NB4 (cell line): ENCODE measurements at regions not wholly inside any gene's neighbourhood (a gene's known extent, or its start where the extent isn't known, plus 50 kb on each side); places are given as distances from the start of the nearest gene placed in this dataset.

Experiments
- MYC ChIP-seq: IDR thresholded peaks from 2 replicates; pipeline ENCODE4 v1.6.1; 2011; ENCODE audit warnings: low read depth, low read length
- POLR2A ChIP-seq: IDR thresholded peaks from 2 replicates; pipeline ENCODE4 v1.6.1; 2011; ENCODE audit warnings: mild to moderate bottlenecking; ENCODE audit not compliant: insufficient read length; ENCODE audit errors: extremely low read depth
- TF ChIP-seq, protein P1 (sequence below): IDR thresholded peaks from 2 replicates; pipeline ENCODE4 v1.6.1; 2011; ENCODE audit warnings: low read depth, low read length
- TF ChIP-seq, protein P2 (sequence below): IDR thresholded peaks from one replicate; pipeline ENCODE4 v1.5.1; 2012; ENCODE audit warnings: low read depth, low read length

DNA sequence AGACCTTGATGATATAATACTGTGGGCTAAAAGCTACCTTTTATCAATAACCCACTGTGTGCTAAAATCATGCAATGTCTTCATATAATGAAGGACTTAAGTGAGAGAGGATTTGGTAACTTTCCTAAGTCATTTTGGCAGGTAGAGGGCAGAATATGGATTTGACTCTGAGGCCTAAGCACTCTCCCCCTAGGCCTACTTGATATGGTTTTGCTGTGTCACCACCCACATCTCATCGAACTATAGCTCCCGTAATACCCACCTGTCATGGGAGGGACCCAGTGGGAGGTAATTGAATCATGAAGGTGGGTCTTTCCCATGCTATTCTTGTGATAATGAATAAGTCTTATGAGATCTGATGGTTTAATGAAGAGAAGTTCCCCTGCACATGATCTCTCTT is 229.7 kb downstream of the GBA3 start:
- TF ChIP-seq POLR2A = no peak
- TF ChIP-seq, protein P1, sequence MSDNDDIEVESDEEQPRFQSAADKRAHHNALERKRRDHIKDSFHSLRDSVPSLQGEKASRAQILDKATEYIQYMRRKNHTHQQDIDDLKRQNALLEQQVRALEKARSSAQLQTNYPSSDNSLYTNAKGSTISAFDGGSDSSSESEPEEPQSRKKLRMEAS = no peak
- TF ChIP-seq, protein P2, sequence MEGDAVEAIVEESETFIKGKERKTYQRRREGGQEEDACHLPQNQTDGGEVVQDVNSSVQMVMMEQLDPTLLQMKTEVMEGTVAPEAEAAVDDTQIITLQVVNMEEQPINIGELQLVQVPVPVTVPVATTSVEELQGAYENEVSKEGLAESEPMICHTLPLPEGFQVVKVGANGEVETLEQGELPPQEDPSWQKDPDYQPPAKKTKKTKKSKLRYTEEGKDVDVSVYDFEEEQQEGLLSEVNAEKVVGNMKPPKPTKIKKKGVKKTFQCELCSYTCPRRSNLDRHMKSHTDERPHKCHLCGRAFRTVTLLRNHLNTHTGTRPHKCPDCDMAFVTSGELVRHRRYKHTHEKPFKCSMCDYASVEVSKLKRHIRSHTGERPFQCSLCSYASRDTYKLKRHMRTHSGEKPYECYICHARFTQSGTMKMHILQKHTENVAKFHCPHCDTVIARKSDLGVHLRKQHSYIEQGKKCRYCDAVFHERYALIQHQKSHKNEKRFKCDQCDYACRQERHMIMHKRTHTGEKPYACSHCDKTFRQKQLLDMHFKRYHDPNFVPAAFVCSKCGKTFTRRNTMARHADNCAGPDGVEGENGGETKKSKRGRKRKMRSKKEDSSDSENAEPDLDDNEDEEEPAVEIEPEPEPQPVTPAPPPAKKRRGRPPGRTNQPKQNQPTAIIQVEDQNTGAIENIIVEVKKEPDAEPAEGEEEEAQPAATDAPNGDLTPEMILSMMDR = no peak
- no peak for TF ChIP-seq MYC
